ENCODE measurements at regions not wholly inside any gene's neighbourhood (a gene's known extent, or its start where the extent isn't known, plus 50 kb on each side); places are given as distances from the start of the nearest gene placed in this dataset.

DNA sequence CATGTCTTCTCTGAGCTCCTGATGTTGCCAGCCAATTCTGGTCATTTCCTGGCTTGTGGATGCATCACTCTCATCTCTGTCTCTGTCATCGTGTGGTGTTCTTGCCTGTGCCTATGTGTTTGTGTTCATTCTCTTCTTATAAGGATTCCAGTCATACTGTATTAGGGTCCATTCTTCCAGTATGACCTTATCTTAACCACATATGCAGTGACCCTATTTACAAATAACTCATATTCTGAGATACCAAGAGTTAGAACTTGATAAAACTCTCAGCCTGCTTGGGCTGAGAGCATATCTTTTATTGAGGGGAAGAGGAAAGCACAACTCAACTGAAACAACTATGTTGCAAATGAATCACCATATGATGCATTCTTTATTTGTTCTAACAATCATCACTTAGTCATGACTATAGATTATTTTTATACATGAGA, 189.0 kb upstream of the ANXA10 start (continued):
- TF ChIP-seq, protein P1, sequence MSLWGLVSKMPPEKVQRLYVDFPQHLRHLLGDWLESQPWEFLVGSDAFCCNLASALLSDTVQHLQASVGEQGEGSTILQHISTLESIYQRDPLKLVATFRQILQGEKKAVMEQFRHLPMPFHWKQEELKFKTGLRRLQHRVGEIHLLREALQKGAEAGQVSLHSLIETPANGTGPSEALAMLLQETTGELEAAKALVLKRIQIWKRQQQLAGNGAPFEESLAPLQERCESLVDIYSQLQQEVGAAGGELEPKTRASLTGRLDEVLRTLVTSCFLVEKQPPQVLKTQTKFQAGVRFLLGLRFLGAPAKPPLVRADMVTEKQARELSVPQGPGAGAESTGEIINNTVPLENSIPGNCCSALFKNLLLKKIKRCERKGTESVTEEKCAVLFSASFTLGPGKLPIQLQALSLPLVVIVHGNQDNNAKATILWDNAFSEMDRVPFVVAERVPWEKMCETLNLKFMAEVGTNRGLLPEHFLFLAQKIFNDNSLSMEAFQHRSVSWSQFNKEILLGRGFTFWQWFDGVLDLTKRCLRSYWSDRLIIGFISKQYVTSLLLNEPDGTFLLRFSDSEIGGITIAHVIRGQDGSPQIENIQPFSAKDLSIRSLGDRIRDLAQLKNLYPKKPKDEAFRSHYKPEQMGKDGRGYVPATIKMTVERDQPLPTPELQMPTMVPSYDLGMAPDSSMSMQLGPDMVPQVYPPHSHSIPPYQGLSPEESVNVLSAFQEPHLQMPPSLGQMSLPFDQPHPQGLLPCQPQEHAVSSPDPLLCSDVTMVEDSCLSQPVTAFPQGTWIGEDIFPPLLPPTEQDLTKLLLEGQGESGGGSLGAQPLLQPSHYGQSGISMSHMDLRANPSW (CRISPR knock-in tag; conservative IDR thresholded peaks at IDR 0.05; ENCODE audit: low read depth), result no peak
- TF ChIP-seq, protein P2, sequence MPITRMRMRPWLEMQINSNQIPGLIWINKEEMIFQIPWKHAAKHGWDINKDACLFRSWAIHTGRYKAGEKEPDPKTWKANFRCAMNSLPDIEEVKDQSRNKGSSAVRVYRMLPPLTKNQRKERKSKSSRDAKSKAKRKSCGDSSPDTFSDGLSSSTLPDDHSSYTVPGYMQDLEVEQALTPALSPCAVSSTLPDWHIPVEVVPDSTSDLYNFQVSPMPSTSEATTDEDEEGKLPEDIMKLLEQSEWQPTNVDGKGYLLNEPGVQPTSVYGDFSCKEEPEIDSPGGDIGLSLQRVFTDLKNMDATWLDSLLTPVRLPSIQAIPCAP (CRISPR knock-in tag; IDR thresholded peaks at IDR 0.05), result no peak
- TF ChIP-seq, protein P3, sequence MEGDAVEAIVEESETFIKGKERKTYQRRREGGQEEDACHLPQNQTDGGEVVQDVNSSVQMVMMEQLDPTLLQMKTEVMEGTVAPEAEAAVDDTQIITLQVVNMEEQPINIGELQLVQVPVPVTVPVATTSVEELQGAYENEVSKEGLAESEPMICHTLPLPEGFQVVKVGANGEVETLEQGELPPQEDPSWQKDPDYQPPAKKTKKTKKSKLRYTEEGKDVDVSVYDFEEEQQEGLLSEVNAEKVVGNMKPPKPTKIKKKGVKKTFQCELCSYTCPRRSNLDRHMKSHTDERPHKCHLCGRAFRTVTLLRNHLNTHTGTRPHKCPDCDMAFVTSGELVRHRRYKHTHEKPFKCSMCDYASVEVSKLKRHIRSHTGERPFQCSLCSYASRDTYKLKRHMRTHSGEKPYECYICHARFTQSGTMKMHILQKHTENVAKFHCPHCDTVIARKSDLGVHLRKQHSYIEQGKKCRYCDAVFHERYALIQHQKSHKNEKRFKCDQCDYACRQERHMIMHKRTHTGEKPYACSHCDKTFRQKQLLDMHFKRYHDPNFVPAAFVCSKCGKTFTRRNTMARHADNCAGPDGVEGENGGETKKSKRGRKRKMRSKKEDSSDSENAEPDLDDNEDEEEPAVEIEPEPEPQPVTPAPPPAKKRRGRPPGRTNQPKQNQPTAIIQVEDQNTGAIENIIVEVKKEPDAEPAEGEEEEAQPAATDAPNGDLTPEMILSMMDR (IDR thresholded peaks at IDR 0.05), result no peak
- no peak for TF ChIP-seq SP1 (CRISPR knock-in tag; conservative IDR thresholded peaks at IDR 0.05)
- TF ChIP-seq CREB1 (CRISPR knock-in tag; IDR thresholded peaks at IDR 0.05), result no peak
- TF ChIP-seq, protein P4, sequence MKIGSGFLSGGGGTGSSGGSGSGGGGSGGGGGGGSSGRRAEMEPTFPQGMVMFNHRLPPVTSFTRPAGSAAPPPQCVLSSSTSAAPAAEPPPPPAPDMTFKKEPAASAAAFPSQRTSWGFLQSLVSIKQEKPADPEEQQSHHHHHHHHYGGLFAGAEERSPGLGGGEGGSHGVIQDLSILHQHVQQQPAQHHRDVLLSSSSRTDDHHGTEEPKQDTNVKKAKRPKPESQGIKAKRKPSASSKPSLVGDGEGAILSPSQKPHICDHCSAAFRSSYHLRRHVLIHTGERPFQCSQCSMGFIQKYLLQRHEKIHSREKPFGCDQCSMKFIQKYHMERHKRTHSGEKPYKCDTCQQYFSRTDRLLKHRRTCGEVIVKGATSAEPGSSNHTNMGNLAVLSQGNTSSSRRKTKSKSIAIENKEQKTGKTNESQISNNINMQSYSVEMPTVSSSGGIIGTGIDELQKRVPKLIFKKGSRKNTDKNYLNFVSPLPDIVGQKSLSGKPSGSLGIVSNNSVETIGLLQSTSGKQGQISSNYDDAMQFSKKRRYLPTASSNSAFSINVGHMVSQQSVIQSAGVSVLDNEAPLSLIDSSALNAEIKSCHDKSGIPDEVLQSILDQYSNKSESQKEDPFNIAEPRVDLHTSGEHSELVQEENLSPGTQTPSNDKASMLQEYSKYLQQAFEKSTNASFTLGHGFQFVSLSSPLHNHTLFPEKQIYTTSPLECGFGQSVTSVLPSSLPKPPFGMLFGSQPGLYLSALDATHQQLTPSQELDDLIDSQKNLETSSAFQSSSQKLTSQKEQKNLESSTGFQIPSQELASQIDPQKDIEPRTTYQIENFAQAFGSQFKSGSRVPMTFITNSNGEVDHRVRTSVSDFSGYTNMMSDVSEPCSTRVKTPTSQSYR (CRISPR knock-in tag; IDR thresholded peaks at IDR 0.05), result no peak
- TF ChIP-seq SMAD4 (CRISPR knock-in tag; IDR thresholded peaks at IDR 0.05), result no peak
- no peak for TF ChIP-seq FOXP1 (CRISPR knock-in tag; IDR thresholded peaks at IDR 0.05; ENCODE audit: borderline replicate concordance)
- TF ChIP-seq TEAD4 (CRISPR knock-in tag; IDR thresholded peaks at IDR 0.05), result no peak
- TF ChIP-seq, protein P5, sequence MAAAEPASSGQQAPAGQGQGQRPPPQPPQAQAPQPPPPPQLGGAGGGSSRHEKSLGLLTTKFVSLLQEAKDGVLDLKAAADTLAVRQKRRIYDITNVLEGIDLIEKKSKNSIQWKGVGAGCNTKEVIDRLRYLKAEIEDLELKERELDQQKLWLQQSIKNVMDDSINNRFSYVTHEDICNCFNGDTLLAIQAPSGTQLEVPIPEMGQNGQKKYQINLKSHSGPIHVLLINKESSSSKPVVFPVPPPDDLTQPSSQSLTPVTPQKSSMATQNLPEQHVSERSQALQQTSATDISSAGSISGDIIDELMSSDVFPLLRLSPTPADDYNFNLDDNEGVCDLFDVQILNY (CRISPR knock-in tag; IDR thresholded peaks at IDR 0.05), result no peak
- no peak for TF ChIP-seq RELA (CRISPR knock-in tag; IDR thresholded peaks at IDR 0.05; ENCODE audit: borderline replicate concordance)

DNA sequence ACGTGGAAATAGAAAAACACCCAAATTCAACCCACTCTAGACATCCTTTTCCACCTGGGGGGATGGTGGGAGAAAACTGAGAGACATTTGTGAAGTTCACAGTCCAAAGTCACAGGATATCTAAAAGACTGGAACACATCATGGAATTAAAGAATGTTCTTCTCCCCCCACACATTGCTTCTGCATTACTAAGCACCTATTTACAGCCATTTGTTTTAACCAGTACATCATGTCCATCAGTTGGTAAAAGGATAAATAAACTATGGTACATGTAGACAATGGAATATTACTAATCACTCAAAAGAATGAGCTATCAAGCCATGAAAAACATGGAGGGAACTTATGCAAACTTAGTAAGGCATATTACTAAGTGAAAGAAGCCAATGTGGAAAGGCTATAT, 185.5 kb upstream of the ANXA10 start:
- Mint-ChIP-seq H3K27ac (no peak overlapping the region), H3K4me3 (no peak overlapping the region), H3K36me3 (peaks cover 5% of the 10 kb centered on the region; the same call in 1 of the 2 replicates), H3K27me3 (ENCODE audit: low read depth) (no peaks in the 10 kb centered on the region), H3K9me3 (peaks cover 16% of the 10 kb centered on the region), H3K4me1 (peaks cover 8% of the 10 kb centered on the region)
- DNase-seq (ENCODE audit: low spot score), result no peak
- no peak for ATAC-seq
- POLR2A ChIA-PET, result no interaction called here
- CTCF ChIA-PET, result no interaction called here
- TF ChIP-seq, protein P6, sequence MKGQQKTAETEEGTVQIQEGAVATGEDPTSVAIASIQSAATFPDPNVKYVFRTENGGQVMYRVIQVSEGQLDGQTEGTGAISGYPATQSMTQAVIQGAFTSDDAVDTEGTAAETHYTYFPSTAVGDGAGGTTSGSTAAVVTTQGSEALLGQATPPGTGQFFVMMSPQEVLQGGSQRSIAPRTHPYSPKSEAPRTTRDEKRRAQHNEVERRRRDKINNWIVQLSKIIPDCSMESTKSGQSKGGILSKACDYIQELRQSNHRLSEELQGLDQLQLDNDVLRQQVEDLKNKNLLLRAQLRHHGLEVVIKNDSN (CRISPR knock-in tag; IDR thresholded peaks at IDR 0.05), result no peak
- TF ChIP-seq ZNF671 (CRISPR knock-in tag; IDR thresholded peaks at IDR 0.05), result no peak
- TF ChIP-seq, protein P1 (CRISPR knock-in tag; conservative IDR thresholded peaks at IDR 0.05; ENCODE audit: low read depth), result no peak
- TF ChIP-seq, protein P7, sequence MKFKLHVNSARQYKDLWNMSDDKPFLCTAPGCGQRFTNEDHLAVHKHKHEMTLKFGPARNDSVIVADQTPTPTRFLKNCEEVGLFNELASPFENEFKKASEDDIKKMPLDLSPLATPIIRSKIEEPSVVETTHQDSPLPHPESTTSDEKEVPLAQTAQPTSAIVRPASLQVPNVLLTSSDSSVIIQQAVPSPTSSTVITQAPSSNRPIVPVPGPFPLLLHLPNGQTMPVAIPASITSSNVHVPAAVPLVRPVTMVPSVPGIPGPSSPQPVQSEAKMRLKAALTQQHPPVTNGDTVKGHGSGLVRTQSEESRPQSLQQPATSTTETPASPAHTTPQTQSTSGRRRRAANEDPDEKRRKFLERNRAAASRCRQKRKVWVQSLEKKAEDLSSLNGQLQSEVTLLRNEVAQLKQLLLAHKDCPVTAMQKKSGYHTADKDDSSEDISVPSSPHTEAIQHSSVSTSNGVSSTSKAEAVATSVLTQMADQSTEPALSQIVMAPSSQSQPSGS (CRISPR knock-in tag; IDR thresholded peaks at IDR 0.05; ENCODE audit: borderline replicate concordance, low read depth), result no peak
